Parathyroid adenoma (tissue), 2 donors: ENCODE measurements at regions not wholly inside any gene's neighbourhood (a gene's known extent, or its start where the extent isn't known, plus 50 kb on each side); places are given as distances from the start of the nearest gene placed in this dataset.

Source experiments
- H2AFZ ChIP-seq: fragments of 300-600 bp; sonication (generic); one replicate; pipeline ENCODE4 v1.7.0; 2017; ENCODE audit warnings: antibody characterized with exemption, mild to moderate bottlenecking
- H3K27ac ChIP-seq: fragments of 300-600 bp; sonication (generic); one replicate; pipeline ENCODE4 v1.7.0; 2017
- H3K27me3 ChIP-seq: fragments of 300-600 bp; sonication (generic); one replicate; pipeline ENCODE4 v1.7.0; 2017; ENCODE audit warnings: low read length; ENCODE audit not compliant: control insufficient read depth, insufficient read depth
- H3K36me3 ChIP-seq: fragments of 300-600 bp; sonication (generic); one replicate; pipeline ENCODE4 v1.7.0; 2017; ENCODE audit warnings: low read length; ENCODE audit not compliant: control insufficient read depth, insufficient read depth
- H3K4me1 ChIP-seq: fragments of 300-600 bp; sonication (generic); one replicate; pipeline ENCODE4 v1.7.0; 2017; ENCODE audit warnings: control low read depth
- H3K4me2 ChIP-seq: fragments of 300-600 bp; sonication (generic); one replicate; pipeline ENCODE4 v1.7.0; 2017; ENCODE audit warnings: low read length
- H3K4me3 ChIP-seq: fragments of 300-600 bp; sonication (generic); one replicate; pipeline ENCODE4 v1.7.0; 2017; ENCODE audit warnings: low read depth, low read length
- H3K79me2 ChIP-seq: fragments of 300-600 bp; sonication (generic); one replicate; pipeline ENCODE4 v1.7.0; 2017; ENCODE audit warnings: control low read depth
- H3K9ac ChIP-seq: fragments of 300-600 bp; sonication (generic); one replicate; pipeline ENCODE4 v1.7.0; 2017; ENCODE audit warnings: mild to moderate bottlenecking
- H3K9me3 ChIP-seq: fragments of 300-600 bp; sonication (generic); one replicate; pipeline ENCODE4 v1.7.0; 2017; ENCODE audit warnings: low read length; ENCODE audit not compliant: control insufficient read depth
- TF ChIP-seq, protein P1 (sequence below): fragments of 300-600 bp; sonication (generic); IDR thresholded peaks from one replicate; pipeline ENCODE4 v1.7.0; 2017; ENCODE audit warnings: antibody characterized with exemption, mild to moderate bottlenecking
- donor health status: primary hyperparathyroidism.

DNA sequence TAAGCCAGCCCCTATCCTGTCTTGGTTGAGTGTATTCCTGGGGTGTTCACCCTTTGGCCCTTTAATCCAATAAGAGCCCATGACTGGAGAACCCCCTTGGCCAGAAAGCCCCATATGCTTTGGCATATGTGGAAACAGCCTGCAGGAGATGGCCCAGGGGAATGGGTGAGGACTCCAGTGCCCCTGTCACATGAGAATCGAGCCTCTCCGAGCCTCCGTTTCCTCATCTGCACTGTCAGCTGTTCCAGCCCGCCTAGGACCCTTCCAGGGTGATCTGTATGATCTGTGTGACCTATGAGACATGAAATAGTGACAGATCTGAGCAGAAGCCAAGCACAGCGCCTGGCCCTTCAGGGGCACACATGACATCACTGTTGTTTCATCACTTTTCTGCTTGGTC lies 300.7 kb downstream of the ZNF536 start:
- Histone ChIP-seq H3K27me3 (no peaks in the 10 kb centered on the region), H3K27ac (no peak overlapping the region), H3K4me3 (no peak overlapping the region), H3K9me3 (no peaks in the 10 kb centered on the region), H3K79me2 (no peaks in the 10 kb centered on the region), H2AFZ (no peak overlapping the region), H3K4me1 (no peaks in the 10 kb centered on the region), H3K36me3 (no peaks in the 10 kb centered on the region), H3K4me2 (no peak overlapping the region), H3K9ac (no peak overlapping the region)
- TF ChIP-seq, protein P1, sequence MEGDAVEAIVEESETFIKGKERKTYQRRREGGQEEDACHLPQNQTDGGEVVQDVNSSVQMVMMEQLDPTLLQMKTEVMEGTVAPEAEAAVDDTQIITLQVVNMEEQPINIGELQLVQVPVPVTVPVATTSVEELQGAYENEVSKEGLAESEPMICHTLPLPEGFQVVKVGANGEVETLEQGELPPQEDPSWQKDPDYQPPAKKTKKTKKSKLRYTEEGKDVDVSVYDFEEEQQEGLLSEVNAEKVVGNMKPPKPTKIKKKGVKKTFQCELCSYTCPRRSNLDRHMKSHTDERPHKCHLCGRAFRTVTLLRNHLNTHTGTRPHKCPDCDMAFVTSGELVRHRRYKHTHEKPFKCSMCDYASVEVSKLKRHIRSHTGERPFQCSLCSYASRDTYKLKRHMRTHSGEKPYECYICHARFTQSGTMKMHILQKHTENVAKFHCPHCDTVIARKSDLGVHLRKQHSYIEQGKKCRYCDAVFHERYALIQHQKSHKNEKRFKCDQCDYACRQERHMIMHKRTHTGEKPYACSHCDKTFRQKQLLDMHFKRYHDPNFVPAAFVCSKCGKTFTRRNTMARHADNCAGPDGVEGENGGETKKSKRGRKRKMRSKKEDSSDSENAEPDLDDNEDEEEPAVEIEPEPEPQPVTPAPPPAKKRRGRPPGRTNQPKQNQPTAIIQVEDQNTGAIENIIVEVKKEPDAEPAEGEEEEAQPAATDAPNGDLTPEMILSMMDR, result no peak

DNA sequence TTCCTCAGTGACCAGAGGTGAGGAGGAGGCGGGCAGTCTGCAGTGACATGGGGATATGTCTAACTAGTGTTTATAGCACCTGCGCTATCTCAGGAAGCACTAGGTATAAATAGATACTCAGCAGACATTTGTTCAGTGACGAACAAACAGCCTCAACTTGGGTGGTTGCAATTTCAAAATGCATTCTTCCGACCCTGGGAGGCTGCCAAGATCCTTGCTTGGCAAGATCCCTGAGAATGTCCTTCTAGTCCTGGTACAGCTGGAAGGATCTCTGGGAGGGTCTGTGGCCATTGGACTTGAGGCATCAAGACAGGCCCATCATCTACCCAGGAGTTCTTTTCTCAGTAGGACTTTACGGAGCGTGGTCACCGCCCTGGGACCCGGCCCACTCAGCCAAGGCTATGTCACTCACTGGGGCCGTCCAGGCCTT lies 299.5 kb downstream of the ZNF536 start:
- Histone ChIP-seq H2AFZ (no peak overlapping the region), H3K4me1 (no peaks in the 10 kb centered on the region), H3K9ac (no peak overlapping the region), H3K27me3 (no peaks in the 10 kb centered on the region), H3K36me3 (no peaks in the 10 kb centered on the region), H3K4me2 (no peak overlapping the region), H3K4me3 (no peak overlapping the region), H3K27ac (no peak overlapping the region), H3K9me3 (no peaks in the 10 kb centered on the region), H3K79me2 (no peaks in the 10 kb centered on the region)
- TF ChIP-seq, protein P1, result no peak

DNA sequence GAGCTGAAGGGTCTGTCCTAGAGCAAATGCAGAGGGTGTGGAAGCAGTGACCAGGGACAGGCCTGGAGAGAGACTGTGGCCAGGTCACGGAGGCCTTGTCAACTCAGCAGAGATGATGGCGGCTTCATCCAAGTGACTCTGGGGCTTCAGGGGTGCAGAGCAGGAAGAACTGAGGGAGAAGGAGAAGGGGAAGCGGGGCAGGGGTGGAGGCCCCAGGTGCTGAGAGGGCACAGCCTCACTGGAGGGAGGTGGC lies 299.1 kb downstream of the ZNF536 start:
- Histone ChIP-seq H3K36me3 (no peaks in the 10 kb centered on the region), H3K9ac (no peak overlapping the region), H3K27me3 (no peaks in the 10 kb centered on the region), H3K4me2 (no peak overlapping the region), H3K27ac (no peak overlapping the region), H3K79me2 (no peaks in the 10 kb centered on the region), H3K9me3 (no peaks in the 10 kb centered on the region), H3K4me3 (no peak overlapping the region), H3K4me1 (no peaks in the 10 kb centered on the region), H2AFZ (no peak overlapping the region)
- TF ChIP-seq, protein P1, result no peak

DNA sequence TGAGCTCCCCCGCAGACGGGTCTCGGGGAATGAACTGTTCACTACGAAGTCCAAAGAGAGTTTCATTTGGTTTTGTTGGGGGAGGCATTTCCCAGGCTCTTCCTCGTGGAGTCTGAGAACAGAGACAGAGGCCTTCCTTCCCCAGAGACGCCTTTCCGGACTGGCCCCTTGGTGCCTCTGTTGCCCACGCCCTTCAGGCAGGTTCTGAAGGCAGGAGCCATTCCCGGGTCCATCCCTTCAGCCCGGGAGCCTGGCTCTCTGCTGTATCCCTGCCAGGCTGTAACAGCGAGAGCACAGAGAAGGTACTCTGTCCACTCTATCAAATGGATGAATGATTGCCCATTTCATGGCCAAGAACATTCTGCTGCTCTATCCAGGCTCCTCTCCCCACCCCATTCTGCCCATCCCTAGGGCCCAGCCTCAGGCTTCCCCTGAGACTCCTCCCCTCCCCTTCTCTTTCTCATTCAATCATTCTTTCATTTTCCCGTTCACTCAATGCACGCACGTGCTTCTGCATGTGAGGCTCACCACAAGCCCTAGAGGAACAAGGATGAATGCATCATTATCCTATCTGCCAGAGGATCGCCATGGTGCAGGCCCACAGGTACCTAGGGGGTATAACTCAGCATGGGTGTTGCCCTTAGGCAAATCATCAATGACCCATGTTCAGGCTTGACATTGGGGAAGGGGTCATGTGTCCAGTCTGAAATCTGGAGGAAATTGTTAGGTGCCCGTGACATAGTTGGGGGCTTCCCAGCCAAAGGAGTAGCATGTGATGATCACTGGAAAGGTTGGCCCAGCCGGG lies 298.6 kb downstream of the ZNF536 start:
- Histone ChIP-seq H3K36me3 (no peaks in the 10 kb centered on the region), H2AFZ (no peak overlapping the region), H3K9me3 (no peaks in the 10 kb centered on the region), H3K4me1 (no peaks in the 10 kb centered on the region), H3K4me3 (no peak overlapping the region), H3K9ac (no peak overlapping the region), H3K79me2 (no peaks in the 10 kb centered on the region), H3K27me3 (no peaks in the 10 kb centered on the region), H3K27ac (no peak overlapping the region), H3K4me2 (no peak overlapping the region)
- TF ChIP-seq, protein P1, result no peak

DNA sequence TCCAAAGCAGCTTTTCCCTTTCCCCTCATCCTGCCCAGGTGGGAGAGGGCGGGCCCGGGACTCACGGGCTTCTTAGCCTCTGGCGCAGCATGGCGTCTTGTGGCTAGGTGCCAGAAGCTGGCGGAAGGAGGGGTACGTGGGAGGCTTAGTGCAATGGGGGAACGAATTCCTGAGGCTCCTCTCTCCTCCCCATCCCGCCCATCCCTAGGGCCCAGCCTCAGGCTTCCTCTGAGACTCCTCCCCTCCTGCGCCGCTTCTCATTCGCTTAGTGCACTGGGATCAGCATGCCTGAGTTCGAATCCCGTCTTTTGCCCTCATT lies 297.8 kb downstream of the ZNF536 start:
- no peak overlapping the region for H2AFZ ChIP-seq
- H3K4me3 ChIP-seq, result no peak overlapping the region
- H3K9me3 ChIP-seq, result no peaks in the 10 kb centered on the region
- H3K4me1 ChIP-seq, result no peaks in the 10 kb centered on the region
- no peaks in the 10 kb centered on the region for H3K36me3 ChIP-seq
- H3K27me3 ChIP-seq, result no peaks in the 10 kb centered on the region
- no peak overlapping the region for H3K27ac ChIP-seq
- H3K9ac ChIP-seq, result no peak overlapping the region
- H3K79me2 ChIP-seq, result no peaks in the 10 kb centered on the region
- TF ChIP-seq, protein P1, result no peak
- no peak overlapping the region for H3K4me2 ChIP-seq
